GM18511 (cell line): ENCODE measurements at regions not wholly inside any gene's neighbourhood (a gene's known extent, or its start where the extent isn't known, plus 50 kb on each side); places are given as distances from the start of the nearest gene placed in this dataset.
"Not testable (repeated sequence)": the region's sequence is repeated elsewhere in the genome, so short reads cannot be mapped to it uniquely, and the experiment has no call there.

Source experiments
- ATAC-seq: cut with Tn5 transposase; IDR thresholded peaks from one replicate; pipeline ENCODE4 v1.9.1; 2021; ENCODE audit warnings: mild to moderate bottlenecking, moderate library complexity; ENCODE audit not compliant: unreplicated experiment

GRCh38 chr16:6753553-6753952 lies 579.1 kb upstream of the RBFOX1 start:
- ATAC-seq: no peak

GRCh38 chr16:6751191-6751590 lies 581.5 kb upstream of the RBFOX1 start:
- ATAC-seq: no peak

- ATAC-seq: no peak
These were observed 582.9 kb upstream of the RBFOX1 start for GRCh38 chr16:6749698-6750097.

GRCh38 chr16:6736302-6736701 lies 596.3 kb upstream of the RBFOX1 start:
- ATAC-seq: not testable (repeated sequence)

GRCh38 chr16:6735631-6736030 lies 597.0 kb upstream of the RBFOX1 start:
- no peak for ATAC-seq

GRCh38 chr16:6732166-6732565 lies 600.5 kb upstream of the RBFOX1 start:
- ATAC-seq: no peak

GRCh38 chr16:6728381-6728780 lies 604.3 kb upstream of the RBFOX1 start:
- ATAC-seq: no peak

- no peak for ATAC-seq
These were observed 606.0 kb upstream of the RBFOX1 start for GRCh38 chr16:6726621-6727020.

- ATAC-seq: no peak
These were observed 606.9 kb upstream of the RBFOX1 start for GRCh38 chr16:6725634-6726331.

GRCh38 chr16:6725206-6725605 lies 607.4 kb upstream of the RBFOX1 start:
- not testable (repeated sequence) for ATAC-seq

GRCh38 chr16:6722786-6723185 lies 609.9 kb upstream of the RBFOX1 start:
- ATAC-seq: no peak

GRCh38 chr16:6714510-6714909 lies 618.1 kb upstream of the RBFOX1 start:
- no peak for ATAC-seq

- ATAC-seq: no peak
These were observed 622.9 kb upstream of the RBFOX1 start for GRCh38 chr16:6709736-6710135.

- ATAC-seq: no peak
These were observed 623.9 kb upstream of the RBFOX1 start for GRCh38 chr16:6708576-6709215.

- ATAC-seq: no peak
These were observed 628.2 kb upstream of the RBFOX1 start for GRCh38 chr16:6704306-6704930.

GRCh38 chr16:6701096-6701495 lies 631.5 kb upstream of the RBFOX1 start:
- ATAC-seq: no peak

GRCh38 chr16:6698548-6698947 lies 634.1 kb upstream of the RBFOX1 start:
- no peak for ATAC-seq

- no peak for ATAC-seq
These were observed 637.0 kb upstream of the RBFOX1 start for GRCh38 chr16:6695666-6696065.

GRCh38 chr16:6694636-6695035 lies 638.0 kb upstream of the RBFOX1 start:
- ATAC-seq: no peak

- not testable (repeated sequence) for ATAC-seq
These were observed 639.2 kb upstream of the RBFOX1 start for GRCh38 chr16:6693418-6693817.

- ATAC-seq: no peak
These were observed 639.8 kb upstream of the RBFOX1 start for GRCh38 chr16:6692874-6693273.

GRCh38 chr16:6690741-6691140 lies 641.9 kb upstream of the RBFOX1 start:
- ATAC-seq: no peak
